K562 (cell line): ENCODE measurements at regions not wholly inside any gene's neighbourhood (a gene's known extent, or its start where the extent isn't known, plus 50 kb on each side); places are given as distances from the start of the nearest gene placed in this dataset.
A peak's percentile ranks its signal among the peaks of the same experiment; 100 is the strongest.

Experiments
- ATAC-seq: fragments of 200-7000 bp; cut with Tn5 transposase; 3 replicates; pipeline ENCODE4 v1.9.1; 2020; ENCODE audit warnings: moderate library complexity
- BruUV-seq: library from RNA; stranded (reverse); fragments of 400-500 nt; replicated peaks from 2 replicates; lab custom pipeline; 2021; lab: Mats Ljungman, UMichigan
- CTCF ChIA-PET: fragments of 300-600 bp; formaldehyde crosslinking; extraction: SDS; loops from one replicate; lab custom pipeline; 2021; ENCODE audit warnings: low intra/inter-chr PET ratio; lab: Yijun Ruan, JAX
- POLR2A ChIA-PET: fragments of 300-600, 350-650 bp; sonication (Branson Sonifier 250); formaldehyde crosslinking; extraction: SDS; loops from one replicate; lab custom pipeline; 2021; ENCODE audit warnings: antibody characterized with exemption, inconsistent platforms; lab: Yijun Ruan, JAX
- DNase-seq, 4 experiments: peaks; one replicate each; pipeline versions ENCODE4 v3.0.0 to v3.0.0-alpha.2; 2011 to 2018; ENCODE audit warnings: low spot score in 3 of 4, mixed read lengths in 3 of 4; ENCODE audit errors: extremely low read depth in 1 of 4
- FAIRE-seq: peaks from 2 replicates; lab custom pipeline; 2011; peaks lifted over from hg19 to GRCh38; lab: Jason Lieb, UNC
- H2AFZ ChIP-seq: 2 replicates; pipeline ENCODE4 v1.6.0; 2011; ENCODE audit warnings: low read depth, low read length, control low read depth, inconsistent platforms
- H3K27ac ChIP-seq: fragments of 200-600 bp; 3 replicates; pipeline ENCODE4 v1.8.0; 2011; ENCODE audit warnings: low read depth, mild to moderate bottlenecking, control low read depth, inconsistent platforms, low read length, moderate library complexity, mixed read lengths; ENCODE audit errors: extremely low read depth
- H3K27me3 ChIP-seq, 2 experiments: fragments of 300-600 bp in 1 of 2; 2 replicates in 1 of 2; 3 replicates in 1 of 2; pipeline versions ENCODE4 v1.6.0 to v1.8.0; 2011; ENCODE audit warnings: inconsistent platforms in 2 of 2, low read length in 2 of 2, mild to moderate bottlenecking in 1 of 2, mixed read lengths in 1 of 2, moderate library complexity in 1 of 2; ENCODE audit not compliant: control insufficient read depth in 2 of 2, insufficient read depth in 2 of 2
- H3K36me3 ChIP-seq: fragments of 300-600 bp; 3 replicates; pipeline ENCODE4 v1.8.0; 2011; ENCODE audit warnings: mild to moderate bottlenecking, low read length, inconsistent platforms; ENCODE audit not compliant: control insufficient read depth, insufficient read depth
- H3K4me1 ChIP-seq, 2 experiments: fragments of 200-600 bp in 1 of 2; replicated peaks in 1 of 2; 2 replicates in 1 of 2; 3 replicates in 1 of 2; pipeline versions ENCODE4 v1.5.1 to v1.8.0; 2011; ENCODE audit warnings: inconsistent platforms in 2 of 2, low read length in 2 of 2, mild to moderate bottlenecking in 1 of 2, mixed read lengths in 1 of 2, moderate library complexity in 1 of 2; ENCODE audit not compliant: control insufficient read depth in 2 of 2, insufficient read depth in 2 of 2
- H3K4me2 ChIP-seq: 2 replicates; pipeline ENCODE4 v1.6.1; 2011; ENCODE audit warnings: low read length, control low read depth, inconsistent platforms, mixed read lengths; ENCODE audit not compliant: insufficient read depth
- H3K4me3 ChIP-seq: fragments of 200-600 bp; sonication (generic), shearing (Covaris generic); 2 replicates; pipeline ENCODE4 v1.5.1; 2016; ENCODE audit warnings: control low read depth, inconsistent platforms
- H3K79me2 ChIP-seq: fragments of 200-600 bp; 3 replicates; pipeline ENCODE4 v1.8.0; 2011; ENCODE audit warnings: low read length, inconsistent platforms; ENCODE audit not compliant: control insufficient read depth, insufficient read depth
- H3K9ac ChIP-seq, 2 experiments: 2 replicates each; pipeline versions ENCODE4 v1.6.0 to v1.6.1; 2011; ENCODE audit warnings: low read depth in 2 of 2, low read length in 2 of 2, control low read depth in 1 of 2, inconsistent platforms in 1 of 2, mild to moderate bottlenecking in 1 of 2, mixed read lengths in 1 of 2; ENCODE audit not compliant: insufficient read depth in 1 of 2
- H3K9me1 ChIP-seq: one replicate; pipeline ENCODE4 v1.6.0; 2011; ENCODE audit warnings: inconsistent platforms, mild to moderate bottlenecking, low read length, moderate library complexity; ENCODE audit not compliant: control insufficient read depth, insufficient read depth
- H3K9me3 ChIP-seq: replicated peaks from 2 replicates; pipeline ENCODE4 v1.5.1; 2011; ENCODE audit warnings: low read depth, low read length, inconsistent platforms; ENCODE audit not compliant: control insufficient read depth, insufficient read depth
- H4K20me1 ChIP-seq: replicated peaks from 2 replicates; pipeline ENCODE4 v1.6.1; 2011; ENCODE audit warnings: low read length, inconsistent platforms, mixed read lengths; ENCODE audit not compliant: control insufficient read depth, insufficient read depth
- BCOR ChIP-seq: fragments of 450-650 bp; IDR thresholded peaks from 2 replicates; pipeline ENCODE4 v1.6.1; 2016
- GABPB1 ChIP-seq: sonication (generic); formaldehyde crosslinking; IDR thresholded peaks from 2 replicates; pipeline ENCODE4 v1.8.0; 2022; ENCODE audit warnings: mild to moderate bottlenecking, missing genetic modification reagents
- MCM2 ChIP-seq: fragments of 450-650 bp; IDR thresholded peaks from 2 replicates; pipeline ENCODE4 v1.6.1; 2017; ENCODE audit warnings: low read depth, mild to moderate bottlenecking
- MECOM ChIP-seq: fragments of 250-450 bp; sonication (Bioruptor Pico); IDR thresholded peaks from 2 replicates; pipeline ENCODE4 v1.8.0; 2022; ENCODE audit warnings: inconsistent platforms
- SOX6 ChIP-seq: fragments of 450-650 bp; IDR thresholded peaks from 2 replicates; pipeline ENCODE4 v1.6.1; 2014; ENCODE audit warnings: mild to moderate bottlenecking
- TEAD4 ChIP-seq, 2 experiments: sonication (generic) in 1 of 2; formaldehyde crosslinking in 1 of 2; IDR thresholded peaks; 2 replicates each; pipeline versions ENCODE4 v1.6.1 to v1.8.0; 2012 to 2022; ENCODE audit warnings: borderline replicate concordance in 1 of 2, inconsistent platforms in 1 of 2, low read length in 1 of 2, mild to moderate bottlenecking in 1 of 2, missing genetic modification reagents in 1 of 2
- ZNF134 ChIP-seq: fragments of 250-450 bp; sonication (Bioruptor Pico); conservative IDR thresholded peaks from 2 replicates; pipeline ENCODE4 v1.4.0; 2020
- WGBS: fragments of 100-300 bp; shearing (Covaris generic); methylation state at CpG from one replicate; pipeline ENCODE4 v1.1.6; 2016; ENCODE audit warnings: low coverage, mixed read lengths; ENCODE audit not compliant: insufficient coverage; ENCODE audit errors: missing lambda C conversion rate; 5-methylcytosine and 5-hydroxymethylcytosine counted together
- in situ Hi-C: fragments of 300-500 bp; cut with MboI; formaldehyde crosslinking; loops from 4 replicates; pipeline ENCODE4 v1.15.0; 2018; ENCODE audit warnings: inconsistent platforms, mixed read lengths
- intact Hi-C: fragments of 100-400 bp; cut with micrococcal nuclease; formaldehyde crosslinking; loops from 2 replicates; pipeline ENCODE4 v1.14.2; 2022
- TF ChIP-seq, protein P1 (sequence below): sonication (generic); formaldehyde crosslinking; IDR thresholded peaks from 2 replicates; pipeline ENCODE4 v1.8.0; 2022; ENCODE audit warnings: missing genetic modification reagents, mild to moderate bottlenecking, borderline replicate concordance

- in situ Hi-C loops (no loop called here), intact Hi-C loops (no loop called here)
- peaks cover 6 to 17% of the 10 kb centered on the region in 2 experiments; a peak in 3 of 5 replicates for H3K27me3 ChIP-seq
These were observed 79.3 kb upstream of the ZNF32 start for GRCh38 chr10:43727935-43728334.

More at GRCh38 chr10:43727935-43728334, 79.3 kb upstream of the ZNF32 start:
- no peak overlapping the region for H3K27ac ChIP-seq
- H3K4me1 ChIP-seq = peaks cover 0 to 9% of the 10 kb centered on the region in 2 experiments; a peak in 1 of 5 replicates
- H3K36me3 ChIP-seq = no peaks in the 10 kb centered on the region
- no peaks in the 10 kb centered on the region for H3K9me3 ChIP-seq
- no peak for ATAC-seq
- H3K79me2 ChIP-seq = no peaks in the 10 kb centered on the region
- H4K20me1 ChIP-seq = no peaks in the 10 kb centered on the region
- H3K4me3 ChIP-seq = no peak overlapping the region
- BruUV-seq = no TSS peak
- peak; percentile 35 for FAIRE-seq
- H3K4me2 ChIP-seq = no peak overlapping the region
- CTCF ChIA-PET = no interaction called here
- POLR2A ChIA-PET = no interaction called here
- DNase-seq = no peak
- H2AFZ ChIP-seq = no peak overlapping the region
- no peak overlapping the region for H3K9ac ChIP-seq
- no peaks in the 10 kb centered on the region for H3K9me1 ChIP-seq
- TF ChIP-seq ZNF134 (CRISPR knock-in tag) = no peak
- TF ChIP-seq TEAD4 (IDR thresholded peaks at IDR 0.05; ENCODE audit: low read length) = no peak
- no peak for TF ChIP-seq TEAD4 (CRISPR knock-in tag; IDR thresholded peaks at IDR 0.05; ENCODE audit: borderline replicate concordance)
- no peak for TF ChIP-seq SOX6
- no peak for TF ChIP-seq MCM2
- no peak for TF ChIP-seq GABPB1
- TF ChIP-seq BCOR = no peak
- TF ChIP-seq, protein P1, sequence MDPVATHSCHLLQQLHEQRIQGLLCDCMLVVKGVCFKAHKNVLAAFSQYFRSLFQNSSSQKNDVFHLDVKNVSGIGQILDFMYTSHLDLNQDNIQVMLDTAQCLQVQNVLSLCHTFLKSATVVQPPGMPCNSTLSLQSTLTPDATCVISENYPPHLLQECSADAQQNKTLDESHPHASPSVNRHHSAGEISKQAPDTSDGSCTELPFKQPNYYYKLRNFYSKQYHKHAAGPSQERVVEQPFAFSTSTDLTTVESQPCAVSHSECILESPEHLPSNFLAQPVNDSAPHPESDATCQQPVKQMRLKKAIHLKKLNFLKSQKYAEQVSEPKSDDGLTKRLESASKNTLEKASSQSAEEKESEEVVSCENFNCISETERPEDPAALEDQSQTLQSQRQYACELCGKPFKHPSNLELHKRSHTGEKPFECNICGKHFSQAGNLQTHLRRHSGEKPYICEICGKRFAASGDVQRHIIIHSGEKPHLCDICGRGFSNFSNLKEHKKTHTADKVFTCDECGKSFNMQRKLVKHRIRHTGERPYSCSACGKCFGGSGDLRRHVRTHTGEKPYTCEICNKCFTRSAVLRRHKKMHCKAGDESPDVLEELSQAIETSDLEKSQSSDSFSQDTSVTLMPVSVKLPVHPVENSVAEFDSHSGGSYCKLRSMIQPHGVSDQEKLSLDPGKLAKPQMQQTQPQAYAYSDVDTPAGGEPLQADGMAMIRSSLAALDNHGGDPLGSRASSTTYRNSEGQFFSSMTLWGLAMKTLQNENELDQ (CRISPR knock-in tag) = no peak
- TF ChIP-seq MECOM (CRISPR knock-in tag) = no peak
- TF ChIP-seq, all 486 proteins: peak for 0
- WGBS = 1% methylated on average over 21 of the region's 21 CpGs
